ENCODE measurements at regions not wholly inside any gene's neighbourhood (a gene's known extent, or its start where the extent isn't known, plus 50 kb on each side); places are given as distances from the start of the nearest gene placed in this dataset.
A peak's percentile ranks its signal among the peaks of the same experiment; 100 is the strongest.

DNA sequence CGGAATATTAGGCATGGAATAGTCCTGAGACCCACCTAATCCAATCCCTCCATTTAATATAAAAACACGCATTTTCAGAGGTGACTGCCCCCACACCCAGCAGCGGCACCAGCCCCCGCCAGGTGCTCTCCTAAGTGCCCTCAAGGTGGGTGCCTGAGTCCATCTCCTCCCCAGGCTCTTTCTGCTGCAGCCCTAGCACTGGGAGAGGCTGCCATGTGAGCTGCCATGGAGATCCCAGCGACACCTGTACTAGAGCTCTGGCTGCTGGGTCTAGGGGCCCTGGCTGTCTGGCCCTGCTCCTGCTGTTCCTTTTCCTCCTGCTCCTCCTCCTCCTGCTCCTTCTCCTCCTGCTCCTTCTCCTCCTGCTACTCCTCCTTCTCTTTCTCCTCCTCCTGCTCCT, 191.1 kb upstream of the BMPER start:
- Histone ChIP-seq H3K4me3 (no peak overlapping the region), H3K9me3 (no peaks in the 10 kb centered on the region), H3K27me3 (ENCODE audit: low read depth) (no peaks in the 10 kb centered on the region), H3K27ac (no peak overlapping the region), H3K36me3 (no peaks in the 10 kb centered on the region), H3K4me1 (peaks cover 6% of the 10 kb centered on the region)
- no peak for DNase-seq
- intact Hi-C loops (cut with DNase I): no loop called here
- TF ChIP-seq, protein P1, sequence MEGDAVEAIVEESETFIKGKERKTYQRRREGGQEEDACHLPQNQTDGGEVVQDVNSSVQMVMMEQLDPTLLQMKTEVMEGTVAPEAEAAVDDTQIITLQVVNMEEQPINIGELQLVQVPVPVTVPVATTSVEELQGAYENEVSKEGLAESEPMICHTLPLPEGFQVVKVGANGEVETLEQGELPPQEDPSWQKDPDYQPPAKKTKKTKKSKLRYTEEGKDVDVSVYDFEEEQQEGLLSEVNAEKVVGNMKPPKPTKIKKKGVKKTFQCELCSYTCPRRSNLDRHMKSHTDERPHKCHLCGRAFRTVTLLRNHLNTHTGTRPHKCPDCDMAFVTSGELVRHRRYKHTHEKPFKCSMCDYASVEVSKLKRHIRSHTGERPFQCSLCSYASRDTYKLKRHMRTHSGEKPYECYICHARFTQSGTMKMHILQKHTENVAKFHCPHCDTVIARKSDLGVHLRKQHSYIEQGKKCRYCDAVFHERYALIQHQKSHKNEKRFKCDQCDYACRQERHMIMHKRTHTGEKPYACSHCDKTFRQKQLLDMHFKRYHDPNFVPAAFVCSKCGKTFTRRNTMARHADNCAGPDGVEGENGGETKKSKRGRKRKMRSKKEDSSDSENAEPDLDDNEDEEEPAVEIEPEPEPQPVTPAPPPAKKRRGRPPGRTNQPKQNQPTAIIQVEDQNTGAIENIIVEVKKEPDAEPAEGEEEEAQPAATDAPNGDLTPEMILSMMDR (IDR thresholded peaks at IDR 0.05): no peak
- no peak for ATAC-seq

DNA sequence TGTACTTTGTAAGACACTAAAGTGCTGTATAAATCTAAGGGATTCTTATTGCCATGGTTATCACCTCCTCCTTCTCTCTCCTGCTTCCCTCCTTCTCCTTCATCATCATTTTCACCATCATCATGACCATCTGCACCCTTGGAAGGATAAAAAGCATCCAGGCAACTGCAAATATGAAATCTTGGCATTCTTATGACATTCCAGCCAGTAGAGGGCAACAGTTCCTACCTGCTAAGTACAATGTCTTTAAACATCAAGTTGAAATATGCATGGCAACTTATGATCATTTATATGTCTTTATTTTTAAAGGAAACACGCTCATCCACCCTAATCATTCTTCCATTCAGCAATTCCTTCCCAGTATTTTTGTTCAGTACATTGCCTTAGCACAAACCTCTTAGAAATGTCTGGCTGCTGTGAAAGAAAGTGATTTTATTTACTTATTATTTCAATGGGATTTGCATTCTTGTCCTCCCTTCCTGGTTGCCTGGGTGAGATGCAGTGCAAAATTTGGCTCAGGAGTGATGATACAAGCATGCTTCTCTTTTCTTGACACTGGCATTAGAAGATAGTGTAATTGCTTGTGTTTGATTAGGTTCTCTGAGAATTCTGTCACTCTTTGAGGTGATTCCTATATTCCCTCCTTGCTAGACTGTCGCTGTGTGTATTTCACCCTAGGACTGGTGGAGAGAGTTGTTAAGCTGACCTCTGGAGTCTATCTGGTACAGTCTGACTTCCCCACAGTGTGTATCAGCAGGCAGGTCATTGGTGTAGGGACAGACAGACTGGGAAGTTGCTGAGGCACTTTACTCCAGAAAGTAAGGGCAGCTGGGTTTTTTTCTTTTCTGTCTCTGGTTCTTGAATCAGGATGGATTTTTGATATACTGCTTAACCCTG, 188.5 kb upstream of the BMPER start:
- H3K36me3 ChIP-seq: no peaks in the 10 kb centered on the region
- intact Hi-C loops (cut with DNase I): no loop called here
- DNase-seq (no peak), ATAC-seq (peak in 1 of 2 donors; percentile 55)
- H3K27ac ChIP-seq: no peak overlapping the region
- no peaks in the 10 kb centered on the region for H3K9me3 ChIP-seq
- H3K4me3 ChIP-seq: no peak overlapping the region
- TF ChIP-seq, protein P1 (IDR thresholded peaks at IDR 0.05): peak; percentile 63
- peaks cover 6% of the 10 kb centered on the region for H3K4me1 ChIP-seq
- no peaks in the 10 kb centered on the region for H3K27me3 ChIP-seq (ENCODE audit: low read depth)

DNA sequence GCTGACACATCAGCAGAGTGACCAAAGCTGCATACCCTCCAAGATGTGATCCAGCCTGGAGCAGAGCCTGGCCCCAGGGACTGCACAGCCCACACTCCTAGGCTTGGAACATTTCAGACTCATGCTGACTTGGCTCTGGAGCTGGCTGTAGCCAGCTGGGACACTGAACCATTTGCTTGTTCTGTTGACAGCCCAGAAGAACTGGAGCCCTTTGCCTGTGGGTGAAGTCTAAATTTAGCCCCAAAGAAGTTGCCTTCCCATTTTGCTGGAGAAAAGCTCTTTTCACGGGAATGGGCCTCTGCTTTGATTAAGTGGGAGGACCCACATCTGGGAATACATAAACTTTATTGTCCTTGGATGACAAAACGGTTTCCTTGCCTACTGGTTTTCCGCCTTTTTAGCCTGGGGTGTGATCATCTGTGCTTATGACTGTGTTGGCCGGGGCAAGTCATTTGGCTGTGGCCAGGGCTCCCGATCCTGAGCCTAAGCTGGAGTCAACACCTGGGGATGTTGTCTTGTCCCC, 186.2 kb upstream of the BMPER start:
- Histone ChIP-seq H3K9me3 (no peaks in the 10 kb centered on the region), H3K4me3 (no peak overlapping the region), H3K27ac (peak overlapping the region; percentile 32), H3K27me3 (ENCODE audit: low read depth) (no peaks in the 10 kb centered on the region), H3K36me3 (no peaks in the 10 kb centered on the region), H3K4me1 (peaks cover 6% of the 10 kb centered on the region)
- DNase-seq (no peak), ATAC-seq (peak; percentile 55 to 57)
- TF ChIP-seq, protein P1 (IDR thresholded peaks at IDR 0.05): no peak
- intact Hi-C loops (cut with DNase I): no loop called here

DNA sequence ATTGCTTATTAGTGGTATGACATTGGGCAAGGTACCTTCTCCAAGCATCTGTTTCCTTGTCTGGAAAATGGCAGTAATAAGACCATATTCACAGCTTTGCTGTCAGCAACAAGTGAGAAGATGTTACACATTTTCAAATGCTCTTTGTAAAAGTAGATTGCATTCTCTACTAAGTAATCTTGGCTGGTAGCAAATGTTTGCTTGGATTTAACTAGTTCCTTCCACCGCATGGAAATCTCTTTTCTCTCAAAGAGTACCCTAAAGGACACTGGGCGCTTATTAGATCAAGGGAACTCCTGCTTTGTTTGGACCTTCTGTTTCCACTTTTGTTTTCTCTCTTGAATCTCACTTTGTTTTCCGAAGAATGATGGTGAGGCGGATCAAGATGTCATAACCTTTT, 185.2 kb upstream of the BMPER start:
- Histone ChIP-seq H3K27ac (peak overlapping the region; percentile 32), H3K27me3 (ENCODE audit: low read depth) (no peaks in the 10 kb centered on the region), H3K4me3 (no peak overlapping the region), H3K4me1 (peaks cover 13% of the 10 kb centered on the region), H3K36me3 (no peaks in the 10 kb centered on the region), H3K9me3 (no peaks in the 10 kb centered on the region)
- DNase-seq (no peak), ATAC-seq (no peak)
- TF ChIP-seq, protein P1 (IDR thresholded peaks at IDR 0.05): no peak
- intact Hi-C loops (cut with DNase I): no loop called here

DNA sequence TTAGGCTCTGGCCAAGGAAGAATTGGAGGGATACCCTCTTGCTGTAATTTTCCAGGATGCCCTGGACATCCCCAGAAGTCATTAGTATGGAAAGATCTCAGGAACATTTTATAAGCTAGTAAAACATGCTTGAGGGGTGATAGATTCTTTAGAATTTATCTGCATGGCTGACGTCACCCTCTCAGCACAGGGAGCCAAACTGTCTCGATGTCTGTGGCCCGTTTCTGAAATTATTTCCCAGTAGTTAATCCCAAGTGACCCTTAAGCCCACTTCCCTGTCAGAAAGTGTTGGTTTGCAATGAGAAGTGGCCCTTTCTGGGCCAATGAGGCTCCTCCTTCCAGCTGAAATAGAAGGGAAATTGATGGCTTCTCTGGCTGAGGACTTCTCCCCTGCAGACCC, 184.5 kb upstream of the BMPER start:
- H3K27me3 ChIP-seq (ENCODE audit: low read depth): no peaks in the 10 kb centered on the region
- DNase-seq (no peak), ATAC-seq (no peak)
- TF ChIP-seq, protein P1 (IDR thresholded peaks at IDR 0.05): no peak
- no peak overlapping the region for H3K27ac ChIP-seq
- no peaks in the 10 kb centered on the region for H3K36me3 ChIP-seq
- intact Hi-C loops (cut with DNase I): no loop called here
- H3K4me1 ChIP-seq: peaks cover 15% of the 10 kb centered on the region
- H3K9me3 ChIP-seq: no peaks in the 10 kb centered on the region
- no peak overlapping the region for H3K4me3 ChIP-seq
